Liver (tissue), 2 donors: ENCODE measurements at regions not wholly inside any gene's neighbourhood (a gene's known extent, or its start where the extent isn't known, plus 50 kb on each side); places are given as distances from the start of the nearest gene placed in this dataset.

Experiments
- CTCF ChIP-seq: fragments of 150-350 bp; IDR thresholded peaks from 2 replicates; pipeline ENCODE4 v1.5.1; 2017; ENCODE audit warnings: improper control_type of control experiment, low read depth, low read length; ENCODE audit not compliant: missing input control
- YY1 ChIP-seq: IDR thresholded peaks from 2 replicates; pipeline ENCODE4 v1.6.1; 2016; ENCODE audit warnings: antibody characterized with exemption, mild to moderate bottlenecking
- donor health status: healthy.

DNA sequence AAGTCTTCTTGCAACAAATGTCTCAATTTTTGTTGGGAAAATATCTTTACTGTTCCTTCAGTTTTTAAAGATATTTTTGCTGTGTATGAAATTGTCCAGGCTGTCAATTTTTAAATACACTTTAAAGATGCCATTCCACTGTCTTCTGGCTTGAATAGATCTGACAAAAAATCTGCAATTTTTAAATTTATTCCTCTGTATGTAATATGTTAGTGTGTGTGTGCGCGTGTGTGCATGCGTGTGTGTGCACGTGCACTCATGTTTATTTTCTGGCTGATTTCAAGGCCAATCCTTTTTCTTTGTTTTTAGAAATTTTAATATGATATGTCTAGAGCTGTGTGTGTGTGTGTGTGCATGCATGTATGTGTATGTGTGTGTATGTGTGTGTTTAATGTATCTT is 263.2 kb upstream of the SESN3 start:
- no peak for TF ChIP-seq CTCF
- no peak for TF ChIP-seq YY1
